HepG2 (cell line): ENCODE measurements at regions not wholly inside any gene's neighbourhood (a gene's known extent, or its start where the extent isn't known, plus 50 kb on each side); places are given as distances from the start of the nearest gene placed in this dataset.

Source experiments
- ATAC-seq: fragments of 200-7000 bp; cut with Tn5 transposase; 3 replicates; pipeline ENCODE4 v1.9.1; 2020; ENCODE audit warnings: mild to moderate bottlenecking, moderate library complexity
- BruUV-seq: library from RNA; stranded (reverse); fragments of 400-500 nt; replicated peaks from 2 replicates; lab custom pipeline; 2021; lab: Mats Ljungman, UMichigan
- CTCF ChIA-PET: fragments of 300-600 bp; formaldehyde crosslinking; extraction: SDS; loops from one replicate; lab custom pipeline; 2021; ENCODE audit warnings: low total read pairs, inconsistent platforms, low intra/inter-chr PET ratio; lab: Yijun Ruan, JAX
- POLR2A ChIA-PET: fragments of 350-600 bp; sonication (Branson Sonifier 250); formaldehyde crosslinking; loops from one replicate; lab custom pipeline; 2020; ENCODE audit warnings: antibody characterized with exemption, inconsistent platforms; lab: Yijun Ruan, JAX
- DNase-seq: peaks from one replicate; pipeline ENCODE4 v3.0.0-alpha.2; 2015; ENCODE audit warnings: low spot score
- FAIRE-seq: peaks from 3 replicates; lab custom pipeline; 2011; peaks lifted over from hg19 to GRCh38; lab: Jason Lieb, UNC
- H2AFZ ChIP-seq: one replicate; pipeline ENCODE4 v1.6.1; 2011; ENCODE audit warnings: low read length, inconsistent platforms
- H3K27ac ChIP-seq: fragments of 300-600 bp; 3 replicates; pipeline ENCODE4 v1.8.0; 2011; ENCODE audit warnings: mixed run types, mild to moderate bottlenecking, mixed read lengths, low read length, inconsistent platforms; ENCODE audit not compliant: insufficient read depth; ENCODE audit errors: extremely low read length
- H3K27me3 ChIP-seq, 2 experiments: fragments of 200-600 bp in 1 of 2; 2 replicates in 1 of 2; 3 replicates in 1 of 2; pipeline versions ENCODE4 v1.6.0 to v1.8.0; 2011; ENCODE audit warnings: low read length in 2 of 2, mild to moderate bottlenecking in 2 of 2, moderate library complexity in 2 of 2, inconsistent platforms in 1 of 2; ENCODE audit not compliant: insufficient read depth in 2 of 2, control insufficient read depth in 1 of 2
- H3K36me3 ChIP-seq, 2 experiments: fragments of 200-600 bp in 1 of 2; replicated peaks in 1 of 2; 2 replicates in 1 of 2; 3 replicates in 1 of 2; pipeline versions ENCODE4 v1.5.1 to v1.8.0; 2011; ENCODE audit warnings: low read length in 2 of 2, inconsistent platforms in 1 of 2; ENCODE audit not compliant: insufficient read depth in 2 of 2, control insufficient read depth in 1 of 2
- H3K4me1 ChIP-seq: 2 replicates; pipeline ENCODE4 v1.5.1; 2012; ENCODE audit warnings: low read length, inconsistent platforms; ENCODE audit not compliant: insufficient read depth
- H3K4me2 ChIP-seq: 2 replicates; pipeline ENCODE4 v1.6.0; 2011; ENCODE audit warnings: low read depth, low read length, inconsistent platforms
- H3K4me3 ChIP-seq, 3 experiments: fragments of 200-600 bp in 1 of 3; sonication (generic), shearing (Covaris generic) in 1 of 3; replicated peaks in 1 of 3; 2 replicates each; pipeline ENCODE4 v1.5.1; 2011 to 2016; ENCODE audit warnings: low read length in 3 of 3, inconsistent platforms in 2 of 3, low read depth in 2 of 3, mild to moderate bottlenecking in 2 of 3, control low read depth in 1 of 3, mixed read lengths in 1 of 3; ENCODE audit not compliant: insufficient read depth in 1 of 3
- H3K79me2 ChIP-seq: one replicate; pipeline ENCODE4 v1.6.1; 2011; ENCODE audit warnings: low read length, inconsistent platforms; ENCODE audit not compliant: insufficient read depth
- H3K9ac ChIP-seq: 2 replicates; pipeline ENCODE4 v1.6.0; 2011; ENCODE audit warnings: mild to moderate bottlenecking, low read depth, low read length, inconsistent platforms; ENCODE audit not compliant: insufficient read depth
- H3K9me3 ChIP-seq: 2 replicates; pipeline ENCODE4 v1.5.1; 2012; ENCODE audit warnings: mild to moderate bottlenecking, low read length
- H4K20me1 ChIP-seq: 2 replicates; pipeline ENCODE4 v1.6.0; 2011; ENCODE audit warnings: inconsistent platforms, mild to moderate bottlenecking, low read length, moderate library complexity; ENCODE audit not compliant: insufficient read depth
- ARNT ChIP-seq: fragments of 450-650 bp; IDR thresholded peaks from 2 replicates; pipeline ENCODE4 v1.6.1; 2017
- CBX2 ChIP-seq, 2 experiments: fragments of 200-600 bp in 1 of 2; sonication (generic); formaldehyde crosslinking in 1 of 2; IDR thresholded peaks; 2 replicates each; pipeline versions ENCODE4 v1.7.0 to v1.8.1; 2018 to 2022; ENCODE audit warnings: low read depth in 2 of 2, low read length in 1 of 2, mild to moderate bottlenecking in 1 of 2, missing genetic modification reagents in 1 of 2
- CERS6 ChIP-seq: sonication (generic); formaldehyde crosslinking; IDR thresholded peaks from 2 replicates; pipeline ENCODE4 v1.5.0; 2020; ENCODE audit warnings: missing genetic modification reagents
- CREM ChIP-seq, 2 experiments: sonication (generic) in 1 of 2; formaldehyde crosslinking in 1 of 2; IDR thresholded peaks; 2 replicates each; pipeline versions ENCODE4 v1.4.0 to v1.6.1; 2016 to 2020; ENCODE audit warnings: antibody characterized with exemption in 1 of 2, mild to moderate bottlenecking in 1 of 2, missing genetic modification reagents in 1 of 2
- KLF12 ChIP-seq: sonication (generic); formaldehyde crosslinking; IDR thresholded peaks from 2 replicates; pipeline ENCODE4 v1.4.0; 2020; ENCODE audit warnings: missing genetic modification reagents, borderline replicate concordance
- MLX ChIP-seq: IDR thresholded peaks from 2 replicates; pipeline ENCODE4 v1.6.1; 2016
- NFKBIZ ChIP-seq: IDR thresholded peaks from 2 replicates; pipeline ENCODE4 v1.6.1; 2018; ENCODE audit warnings: missing genetic modification reagents, missing compliant biosample characterization
- POLR2AphosphoS2 ChIP-seq: IDR thresholded peaks from 2 replicates; pipeline ENCODE4 v1.6.1; 2011; ENCODE audit warnings: low read depth, low read length, improper control_type of control experiment
- RARA ChIP-seq: IDR thresholded peaks from 2 replicates; pipeline ENCODE4 v1.6.1; 2016; ENCODE audit warnings: missing genetic modification reagents, missing compliant biosample characterization
- RELA ChIP-seq: sonication (generic); formaldehyde crosslinking; IDR thresholded peaks from 2 replicates; pipeline ENCODE4 v1.4.0; 2020; ENCODE audit warnings: missing genetic modification reagents
- SIX4 ChIP-seq: sonication (generic); formaldehyde crosslinking; IDR thresholded peaks from 2 replicates; pipeline ENCODE4 v1.4.0; 2020; ENCODE audit warnings: missing genetic modification reagents
- TFDP2 ChIP-seq: sonication (generic); formaldehyde crosslinking; IDR thresholded peaks from 2 replicates; pipeline ENCODE4 v1.4.0; 2020; ENCODE audit warnings: missing genetic modification reagents
- ZBTB2 ChIP-seq: sonication (generic); formaldehyde crosslinking; IDR thresholded peaks from 2 replicates; pipeline ENCODE4 v1.8.0; 2022; ENCODE audit warnings: low read depth, missing genetic modification reagents
- ZBTB7A ChIP-seq: sonication (generic); formaldehyde crosslinking; IDR thresholded peaks from 2 replicates; pipeline ENCODE4 v1.8.0; 2022; ENCODE audit warnings: mild to moderate bottlenecking, missing genetic modification reagents
- ZMAT5 ChIP-seq: sonication (generic); formaldehyde crosslinking; IDR thresholded peaks from 2 replicates; pipeline ENCODE4 v1.5.0; 2020; ENCODE audit warnings: mild to moderate bottlenecking, low read depth, missing genetic modification reagents, borderline replicate concordance
- ZNF10 ChIP-seq: sonication (generic); formaldehyde crosslinking; IDR thresholded peaks from 2 replicates; pipeline ENCODE4 v1.4.0; 2020; ENCODE audit warnings: mild to moderate bottlenecking, low read depth, missing genetic modification reagents, borderline replicate concordance
- ZNF225 ChIP-seq: sonication (generic); formaldehyde crosslinking; IDR thresholded peaks from 2 replicates; pipeline ENCODE4 v1.4.0; 2020; ENCODE audit warnings: mild to moderate bottlenecking, missing genetic modification reagents
- ZNF33A ChIP-seq: sonication (generic); formaldehyde crosslinking; IDR thresholded peaks from 2 replicates; pipeline ENCODE4 v1.5.1; 2020; ENCODE audit warnings: missing genetic modification reagents, mild to moderate bottlenecking, moderate library complexity, borderline replicate concordance
- ZNF678 ChIP-seq: sonication (generic); formaldehyde crosslinking; IDR thresholded peaks from 2 replicates; pipeline ENCODE4 v1.4.0; 2020; ENCODE audit warnings: mild to moderate bottlenecking, missing genetic modification reagents
- ZNF768 ChIP-seq: sonication (generic); formaldehyde crosslinking; IDR thresholded peaks from 2 replicates; pipeline ENCODE4 v1.4.0; 2020; ENCODE audit warnings: missing genetic modification reagents
- in situ Hi-C: cut with HindIII; loops from 2 replicates; pipeline ENCODE4 v1.10.0; 2017; ENCODE audit warnings: low pct_unique_long_range_greater_than_20kb; ENCODE audit not compliant: extremely low pct_ligation_motif_present
- intact Hi-C: fragments of 100-400 bp; cut with micrococcal nuclease; formaldehyde crosslinking; loops from one replicate; pipeline ENCODE4 v1.10.0; 2022; ENCODE audit not compliant: unreplicated experiment

GRCh38 chr9:118271936-118272335 lies 567.7 kb downstream of the TLR4 start (continued):
- TF ChIP-seq CERS6 (no peak), RARA (CRISPR knock-in tag) (no peak)

GRCh38 chr9:118273048-118273447 lies 568.8 kb downstream of the TLR4 start:
- no peak overlapping the region for H3K9ac ChIP-seq
- CTCF ChIA-PET, result no interaction called here
- in situ Hi-C loops, result no loop called here
- DNase-seq, result no peak
- TF ChIP-seq KLF12, result no peak
- no peak for TF ChIP-seq RELA (CRISPR knock-in tag)
- TF ChIP-seq ZNF33A (CRISPR knock-in tag), result no peak
- no peak for TF ChIP-seq MLX (CRISPR knock-in tag)
- TF ChIP-seq ARNT, result no peak
- no peak for TF ChIP-seq TFDP2 (CRISPR knock-in tag)
- no peak for TF ChIP-seq POLR2AphosphoS2
- TF ChIP-seq ZMAT5 (CRISPR knock-in tag), result no peak
- TF ChIP-seq ZNF10, result no peak
- no peak for TF ChIP-seq ZBTB2 (CRISPR knock-in tag)
- TF ChIP-seq SIX4, result no peak
- TF ChIP-seq ZNF768, result no peak
- no peak for TF ChIP-seq CREM (IDR thresholded peaks at IDR 0.05)
- no peak for TF ChIP-seq CREM (CRISPR knock-in tag; IDR thresholded peaks at IDR 0.05)
- TF ChIP-seq ZBTB7A (CRISPR knock-in tag), result no peak
- TF ChIP-seq CBX2 (IDR thresholded peaks at IDR 0.05; ENCODE audit: low read depth, low read length), result no peak
- no peak for TF ChIP-seq CBX2 (CRISPR knock-in tag; IDR thresholded peaks at IDR 0.05; ENCODE audit: low read depth)
- TF ChIP-seq NFKBIZ (CRISPR knock-in tag), result no peak
- no peak for TF ChIP-seq ZNF225
- TF ChIP-seq ZNF678 (CRISPR knock-in tag), result no peak
- TF ChIP-seq, all 625 proteins: peak for 0
- intact Hi-C loops, result no loop called here
- no peaks in the 10 kb centered on the region for H3K27me3 ChIP-seq
- ATAC-seq (no peak), FAIRE-seq (no peak)
- H3K27ac ChIP-seq, result no peak overlapping the region
- H3K4me2 ChIP-seq, result no peak overlapping the region
- no peaks in the 10 kb centered on the region for H3K79me2 ChIP-seq
- BruUV-seq, result no TSS peak
- H3K9me3 ChIP-seq, result peaks cover 87% of the 10 kb centered on the region
- H4K20me1 ChIP-seq, result no peaks in the 10 kb centered on the region
- no peak overlapping the region for H3K4me3 ChIP-seq
- POLR2A ChIA-PET, result no interaction called here
- H2AFZ ChIP-seq, result no peak overlapping the region
- H3K4me1 ChIP-seq, result no peaks in the 10 kb centered on the region
- H3K36me3 ChIP-seq, result no peaks in the 10 kb centered on the region
